GM19395 (cell line): ENCODE measurements at regions not wholly inside any gene's neighbourhood (a gene's known extent, or its start where the extent isn't known, plus 50 kb on each side); places are given as distances from the start of the nearest gene placed in this dataset.
"Not testable (repeated sequence)": the region's sequence is repeated elsewhere in the genome, so short reads cannot be mapped to it uniquely, and the experiment has no call there.

Experiments
- ATAC-seq: cut with Tn5 transposase; IDR thresholded peaks from one replicate; pipeline ENCODE4 v1.9.1; 2021; ENCODE audit warnings: mild to moderate bottlenecking, moderate library complexity; ENCODE audit not compliant: unreplicated experiment

- no peak for ATAC-seq
These were observed 336.5 kb downstream of the DCDC2C start for GRCh38 chr2:4039896-4040295.

GRCh38 chr2:4047961-4048891 lies 344.9 kb downstream of the DCDC2C start:
- ATAC-seq: peak; percentile 77

GRCh38 chr2:4049463-4049862 lies 346.1 kb downstream of the DCDC2C start:
- no peak for ATAC-seq

GRCh38 chr2:4053769-4054493 lies 350.6 kb downstream of the DCDC2C start:
- ATAC-seq: no peak

GRCh38 chr2:4066217-4066616 lies 362.8 kb downstream of the DCDC2C start:
- no peak for ATAC-seq

- ATAC-seq: no peak
These were observed 369.7 kb downstream of the DCDC2C start for GRCh38 chr2:4073026-4073569.

GRCh38 chr2:4077017-4077416 lies 373.6 kb downstream of the DCDC2C start:
- ATAC-seq: no peak

GRCh38 chr2:4085186-4085585 lies 381.8 kb downstream of the DCDC2C start:
- ATAC-seq: no peak

GRCh38 chr2:4090668-4091630 lies 387.6 kb downstream of the DCDC2C start:
- no peak for ATAC-seq

GRCh38 chr2:4091869-4092268 lies 388.5 kb downstream of the DCDC2C start:
- ATAC-seq: no peak

- ATAC-seq: no peak
These were observed 391.4 kb downstream of the DCDC2C start for GRCh38 chr2:4094743-4095142.

- ATAC-seq: no peak
These were observed 393.8 kb downstream of the DCDC2C start for GRCh38 chr2:4096978-4097766.

GRCh38 chr2:4098137-4098536 lies 394.8 kb downstream of the DCDC2C start:
- no peak for ATAC-seq

- no peak for ATAC-seq
These were observed 398.6 kb downstream of the DCDC2C start for GRCh38 chr2:4101936-4102335.

GRCh38 chr2:4107179-4107578 lies 403.8 kb downstream of the DCDC2C start:
- no peak for ATAC-seq

GRCh38 chr2:4110273-4110672 lies 406.9 kb downstream of the DCDC2C start:
- no peak for ATAC-seq

GRCh38 chr2:4115435-4115834 lies 412.1 kb downstream of the DCDC2C start:
- ATAC-seq: not testable (repeated sequence)

- ATAC-seq: no peak
These were observed 419.4 kb downstream of the DCDC2C start for GRCh38 chr2:4122726-4123125.

- no peak for ATAC-seq
These were observed 427.3 kb downstream of the DCDC2C start for GRCh38 chr2:4130651-4131050.
